ENCODE measurements at regions not wholly inside any gene's neighbourhood (a gene's known extent, or its start where the extent isn't known, plus 50 kb on each side); places are given as distances from the start of the nearest gene placed in this dataset.

- POLR2A ChIA-PET = no interaction called here
- no peak for DNase-seq (ENCODE audit: low spot score)
- H3K27me3 ChIP-seq (ENCODE audit: control insufficient read depth in 1 of 2, insufficient read depth in 2 of 2, low read length in 2 of 2) = no peaks in the 10 kb centered on the region
- no peak overlapping the region for H3K27ac ChIP-seq (ENCODE audit: extremely low read length, insufficient read depth, low read length)
- intact Hi-C loops (cut with micrococcal nuclease; ENCODE audit: unreplicated experiment) = no loop called here
- no peak for FAIRE-seq
- TF ChIP-seq TBX2 (CRISPR knock-in tag; IDR thresholded peaks at IDR 0.05; ENCODE audit: borderline replicate concordance) (no peak), GZF1 (CRISPR knock-in tag; IDR thresholded peaks at IDR 0.05) (no peak), RBAK (CRISPR knock-in tag; IDR thresholded peaks at IDR 0.05) (no peak), ZNF331 (CRISPR knock-in tag; IDR thresholded peaks at IDR 0.05) (no peak), ATF7 (IDR thresholded peaks at IDR 0.05) (no peak), ATF7 (CRISPR knock-in tag; IDR thresholded peaks at IDR 0.05) (no peak), NCOR1 (IDR thresholded peaks at IDR 0.05; ENCODE audit: borderline replicate concordance, low read length) (no peak), ZNF816 (CRISPR knock-in tag; IDR thresholded peaks at IDR 0.05; ENCODE audit: borderline replicate concordance) (no peak), ARID2 (CRISPR knock-in tag; IDR thresholded peaks at IDR 0.05; ENCODE audit: borderline replicate concordance) (no peak)
- no peak overlapping the region for H2AFZ ChIP-seq (ENCODE audit: low read length)
- in situ Hi-C loops (cut with HindIII; ENCODE audit: extremely low pct_ligation_motif_present, low pct_unique_long_range_greater_than_20kb) = no loop called here
- 90% methylated on average over 4 of the region's 4 CpGs for WGBS (ENCODE audit: low lambda C conversion rate)
- H3K36me3 ChIP-seq (replicated peaks in 1 of 2; ENCODE audit: control insufficient read depth in 1 of 2, insufficient read depth in 2 of 2, low read length in 2 of 2) = no peaks in the 10 kb centered on the region; a peak in 1 of 5 replicates
- no peaks in the 10 kb centered on the region for H3K9me3 ChIP-seq (ENCODE audit: low read length)
- H3K79me2 ChIP-seq (ENCODE audit: insufficient read depth, low read length) = no peaks in the 10 kb centered on the region
- no peak overlapping the region for H3K4me3 ChIP-seq (replicated peaks in 1 of 3; ENCODE audit: insufficient read depth in 1 of 3, low read depth in 2 of 3, low read length in 3 of 3)
- BruUV-seq (replicated peaks) = no TSS peak
- H3K9ac ChIP-seq (ENCODE audit: insufficient read depth, low read depth, low read length) = no peak overlapping the region
- no peaks in the 10 kb centered on the region for H3K4me1 ChIP-seq (ENCODE audit: insufficient read depth, low read length)
- H4K20me1 ChIP-seq (ENCODE audit: insufficient read depth, low read length) = no peaks in the 10 kb centered on the region
- ATAC-seq = no peak
- no peak overlapping the region for H3K4me2 ChIP-seq (ENCODE audit: low read depth, low read length)
- CTCF ChIA-PET (ENCODE audit: low intra/inter-chr PET ratio, low total read pairs) = no interaction called here
Observed at GRCh38 chr12:107624493-107624892, 61.1 kb upstream of the PWP1 start.

GRCh38 chr12:107631715-107632114, 53.9 kb upstream of the PWP1 start:
- DNase-seq (ENCODE audit: low spot score) = peak; percentile 74
- WGBS (ENCODE audit: low lambda C conversion rate) = 8% methylated on average over 3 of the region's 3 CpGs
- POLR2A ChIA-PET = no interaction called here
- TF ChIP-seq MEF2D (CRISPR knock-in tag; IDR thresholded peaks at IDR 0.05) (no peak), ZNF580 (CRISPR knock-in tag; IDR thresholded peaks at IDR 0.05; ENCODE audit: borderline replicate concordance, low read depth) (no peak), EHMT2 (IDR thresholded peaks at IDR 0.05; ENCODE audit: borderline replicate concordance, low read depth, low read length) (no peak), THYN1 (CRISPR knock-in tag; IDR thresholded peaks at IDR 0.05; ENCODE audit: borderline replicate concordance, low read depth) (no peak), ZNF614 (CRISPR knock-in tag; IDR thresholded peaks at IDR 0.05; ENCODE audit: borderline replicate concordance) (no peak), ZNF503 (CRISPR knock-in tag; IDR thresholded peaks at IDR 0.05) (peak; percentile 58; the same call in 1 of the 2 replicates), ZNF256 (CRISPR knock-in tag; conservative IDR thresholded peaks at IDR 0.05) (no peak), ZBTB20 (CRISPR knock-in tag; IDR thresholded peaks at IDR 0.05; ENCODE audit: borderline replicate concordance, low read depth) (peak; percentile 51; the same call in 1 of the 2 replicates), RARA (CRISPR knock-in tag; IDR thresholded peaks at IDR 0.05) (peak; percentile 66), ZNF749 (CRISPR knock-in tag; IDR thresholded peaks at IDR 0.05; ENCODE audit: borderline replicate concordance) (no peak), ZNF337 (CRISPR knock-in tag; IDR thresholded peaks at IDR 0.05; ENCODE audit: borderline replicate concordance, low read depth) (no peak)

More at GRCh38 chr12:107631715-107632114, 53.9 kb upstream of the PWP1 start:
- Histone ChIP-seq H3K36me3 (replicated peaks in 1 of 2; ENCODE audit: control insufficient read depth in 1 of 2, insufficient read depth in 2 of 2, low read length in 2 of 2) (no peaks in the 10 kb centered on the region), H3K4me2 (ENCODE audit: low read depth, low read length) (0 out of 2 replicates have a peak overlapping the region, but pooled peaks have one; percentile 21), H3K4me1 (ENCODE audit: insufficient read depth, low read length) (peaks cover 19% of the 10 kb centered on the region), H3K27ac (ENCODE audit: extremely low read length, insufficient read depth, low read length) (no peak overlapping the region), H3K4me3 (replicated peaks in 1 of 3; ENCODE audit: insufficient read depth in 1 of 3, low read depth in 2 of 3, low read length in 3 of 3) (no peak overlapping the region), H3K9ac (ENCODE audit: insufficient read depth, low read depth, low read length) (no peak overlapping the region), H3K27me3 (ENCODE audit: control insufficient read depth in 1 of 2, insufficient read depth in 2 of 2, low read length in 2 of 2) (no peaks in the 10 kb centered on the region), H4K20me1 (ENCODE audit: insufficient read depth, low read length) (no peaks in the 10 kb centered on the region), H2AFZ (ENCODE audit: low read length) (no peak overlapping the region), H3K79me2 (ENCODE audit: insufficient read depth, low read length) (no peaks in the 10 kb centered on the region), H3K9me3 (ENCODE audit: low read length) (no peaks in the 10 kb centered on the region)
- intact Hi-C loops (cut with micrococcal nuclease; ENCODE audit: unreplicated experiment) = no loop called here
- no peak for FAIRE-seq
- CTCF ChIA-PET (ENCODE audit: low intra/inter-chr PET ratio, low total read pairs) = no interaction called here
- ATAC-seq = peak; percentile 74
- in situ Hi-C loops (cut with HindIII; ENCODE audit: extremely low pct_ligation_motif_present, low pct_unique_long_range_greater_than_20kb) = no loop called here
- no TSS peak for BruUV-seq (replicated peaks)
